Osteoblast (primary cell): ENCODE measurements at regions not wholly inside any gene's neighbourhood (a gene's known extent, or its start where the extent isn't known, plus 50 kb on each side); places are given as distances from the start of the nearest gene placed in this dataset.

ENCODE experiments used
- DNase-seq: peaks from one replicate; pipeline ENCODE4 v3.0.0; 2011; ENCODE audit warnings: low spot score, mixed read lengths; ENCODE audit not compliant: insufficient read length; ENCODE audit errors: missing footprints
- H2AFZ ChIP-seq: 2 replicates; pipeline ENCODE4 v1.6.0; 2011; ENCODE audit warnings: mild to moderate bottlenecking, low read length
- H3K27ac ChIP-seq: 2 replicates; pipeline ENCODE4 v1.5.1; 2011; ENCODE audit warnings: mild to moderate bottlenecking, low read depth, low read length, moderate library complexity
- H3K27me3 ChIP-seq: 2 replicates; pipeline ENCODE4 v1.6.0; 2012; ENCODE audit warnings: mild to moderate bottlenecking, control low read depth, inconsistent platforms, low read length, moderate library complexity; ENCODE audit not compliant: insufficient read depth
- H3K36me3 ChIP-seq: 2 replicates; pipeline ENCODE4 v1.5.1; 2011; ENCODE audit warnings: mild to moderate bottlenecking, low read length, control low read depth, moderate library complexity; ENCODE audit not compliant: insufficient read depth
- H3K4me1 ChIP-seq: 2 replicates; pipeline ENCODE4 v1.5.1; 2011; ENCODE audit warnings: mild to moderate bottlenecking, low read length, control low read depth, moderate library complexity; ENCODE audit not compliant: insufficient read depth
- H3K4me2 ChIP-seq: 2 replicates; pipeline ENCODE4 v1.6.0; 2011; ENCODE audit warnings: mild to moderate bottlenecking, low read length; ENCODE audit not compliant: insufficient read depth
- H3K4me3 ChIP-seq: fragments of 200-600 bp; sonication (generic); 3 replicates; pipeline ENCODE4 v1.5.1; 2012; ENCODE audit warnings: mild to moderate bottlenecking, low read length, inconsistent platforms; ENCODE audit not compliant: insufficient read depth
- H3K79me2 ChIP-seq: 2 replicates; pipeline ENCODE4 v1.6.0; 2012; ENCODE audit warnings: mild to moderate bottlenecking, low read length, control low read depth, inconsistent platforms; ENCODE audit not compliant: insufficient read depth
- H3K9me3 ChIP-seq: 2 replicates; pipeline ENCODE4 v1.5.1; 2011; ENCODE audit warnings: low read depth, low read length, control low read depth
- H4K20me1 ChIP-seq: 2 replicates; pipeline ENCODE4 v1.6.0; 2012; ENCODE audit warnings: mild to moderate bottlenecking, low read length, control low read depth; ENCODE audit not compliant: insufficient read depth
- TF ChIP-seq, protein P1 (sequence below): IDR thresholded peaks from 2 replicates; pipeline ENCODE4 v1.5.1; 2011; ENCODE audit warnings: mild to moderate bottlenecking, low read depth, low read length, moderate library complexity; ENCODE audit errors: extremely low read depth

DNA sequence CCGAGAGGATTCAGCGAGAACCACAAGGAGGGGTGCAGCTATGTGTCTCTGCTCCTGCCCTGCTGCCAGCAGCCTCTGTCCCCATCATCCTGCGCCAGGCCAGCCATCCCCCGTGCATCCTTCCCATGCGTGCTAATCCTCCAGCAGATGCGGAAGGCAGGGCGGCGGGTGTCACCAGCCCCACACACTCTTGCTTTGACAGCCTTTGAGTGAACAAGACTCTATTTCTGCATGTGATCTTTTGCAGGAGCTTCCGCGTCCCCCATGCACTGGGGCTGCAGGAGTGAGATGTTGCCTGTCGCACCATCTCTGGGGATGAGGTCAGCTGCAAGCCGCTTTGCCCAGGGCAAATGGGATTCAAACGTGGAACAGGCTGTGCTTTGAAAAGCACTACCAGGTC, 58.0 kb upstream of the OLFM1 start:
- Histone ChIP-seq H2AFZ (no peak overlapping the region), H3K9me3 (no peaks in the 10 kb centered on the region), H3K4me1 (no peaks in the 10 kb centered on the region), H3K27me3 (no peaks in the 10 kb centered on the region), H3K36me3 (no peaks in the 10 kb centered on the region), H3K4me2 (no peak overlapping the region), H4K20me1 (no peaks in the 10 kb centered on the region), H3K4me3 (no peak overlapping the region), H3K79me2 (no peaks in the 10 kb centered on the region), H3K27ac (no peak overlapping the region)
- TF ChIP-seq, protein P1, sequence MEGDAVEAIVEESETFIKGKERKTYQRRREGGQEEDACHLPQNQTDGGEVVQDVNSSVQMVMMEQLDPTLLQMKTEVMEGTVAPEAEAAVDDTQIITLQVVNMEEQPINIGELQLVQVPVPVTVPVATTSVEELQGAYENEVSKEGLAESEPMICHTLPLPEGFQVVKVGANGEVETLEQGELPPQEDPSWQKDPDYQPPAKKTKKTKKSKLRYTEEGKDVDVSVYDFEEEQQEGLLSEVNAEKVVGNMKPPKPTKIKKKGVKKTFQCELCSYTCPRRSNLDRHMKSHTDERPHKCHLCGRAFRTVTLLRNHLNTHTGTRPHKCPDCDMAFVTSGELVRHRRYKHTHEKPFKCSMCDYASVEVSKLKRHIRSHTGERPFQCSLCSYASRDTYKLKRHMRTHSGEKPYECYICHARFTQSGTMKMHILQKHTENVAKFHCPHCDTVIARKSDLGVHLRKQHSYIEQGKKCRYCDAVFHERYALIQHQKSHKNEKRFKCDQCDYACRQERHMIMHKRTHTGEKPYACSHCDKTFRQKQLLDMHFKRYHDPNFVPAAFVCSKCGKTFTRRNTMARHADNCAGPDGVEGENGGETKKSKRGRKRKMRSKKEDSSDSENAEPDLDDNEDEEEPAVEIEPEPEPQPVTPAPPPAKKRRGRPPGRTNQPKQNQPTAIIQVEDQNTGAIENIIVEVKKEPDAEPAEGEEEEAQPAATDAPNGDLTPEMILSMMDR, result no peak
- peak; percentile 26 for DNase-seq

DNA sequence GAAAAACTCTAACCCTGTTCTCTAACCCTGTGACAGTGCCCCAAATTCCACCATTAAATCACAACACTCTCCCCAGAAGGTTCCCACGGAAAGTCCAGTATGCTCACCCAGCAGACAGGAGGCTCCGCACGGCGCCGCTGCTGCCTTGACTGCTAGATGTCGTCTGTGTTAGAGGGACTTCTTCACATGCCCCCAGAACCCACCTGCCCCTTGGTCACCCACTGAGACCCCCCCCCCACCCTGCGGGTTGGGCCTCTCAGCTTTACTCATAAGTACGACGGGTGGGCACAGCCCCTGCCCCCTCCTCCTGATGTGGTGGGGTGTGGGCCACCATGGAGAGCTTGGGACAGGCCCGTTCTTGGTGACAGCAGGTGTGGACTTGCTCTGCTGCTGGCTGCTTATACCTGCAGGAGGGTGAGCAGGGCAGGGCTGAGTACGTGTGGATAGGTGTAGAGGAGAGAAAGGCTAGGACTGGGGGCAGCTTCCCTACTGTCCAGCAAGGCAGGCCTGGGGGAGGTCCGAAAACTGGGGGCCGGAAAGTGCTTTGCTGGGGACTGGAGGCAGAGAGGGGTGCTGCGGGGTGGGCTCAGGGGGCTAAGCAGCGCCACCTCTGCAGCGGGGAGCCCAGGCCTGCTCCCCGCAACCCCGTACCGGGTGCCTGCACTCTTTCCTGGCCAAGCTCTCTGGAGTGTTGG, 57.5 kb upstream of the OLFM1 start:
- Histone ChIP-seq H3K36me3 (no peaks in the 10 kb centered on the region), H3K4me1 (no peaks in the 10 kb centered on the region), H4K20me1 (no peaks in the 10 kb centered on the region), H2AFZ (no peak overlapping the region), H3K27me3 (no peaks in the 10 kb centered on the region), H3K4me3 (no peak overlapping the region), H3K4me2 (no peak overlapping the region), H3K27ac (no peak overlapping the region), H3K79me2 (no peaks in the 10 kb centered on the region), H3K9me3 (no peaks in the 10 kb centered on the region)
- TF ChIP-seq, protein P1, result no peak
- DNase-seq, result peak; percentile 46

DNA sequence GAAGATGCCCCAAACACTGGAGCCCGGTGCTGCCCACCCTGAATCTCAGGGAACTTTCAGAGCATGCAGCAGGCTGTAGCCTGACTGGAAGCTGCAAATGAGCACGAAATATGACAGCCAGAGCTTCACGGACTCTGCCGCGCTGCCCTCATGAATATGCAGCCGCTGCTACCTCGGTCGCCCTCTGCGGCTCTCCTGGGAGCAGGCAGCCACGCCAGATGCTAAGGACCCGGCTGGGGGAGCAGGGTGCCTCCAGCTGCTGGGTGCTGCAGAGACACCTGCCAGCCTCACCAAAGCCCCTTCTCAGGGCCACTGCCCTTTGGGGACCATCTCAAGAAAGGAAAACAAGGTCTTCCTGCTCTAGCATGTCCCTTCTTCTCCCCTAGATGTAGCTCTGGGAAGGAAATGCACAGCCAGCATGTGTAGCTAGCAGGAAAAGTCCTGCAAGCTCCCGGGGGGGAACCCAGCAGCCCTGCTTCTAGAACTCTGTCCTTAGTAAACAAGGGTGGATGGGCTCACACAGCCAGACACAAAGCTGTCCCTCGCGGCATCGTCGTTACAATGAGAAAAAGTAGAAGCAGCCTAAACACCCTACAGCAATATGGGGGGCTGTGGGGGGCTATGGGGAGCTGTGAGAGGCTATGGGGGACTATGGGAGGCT, 56.8 kb upstream of the OLFM1 start:
- H2AFZ ChIP-seq, result no peak overlapping the region
- H3K4me3 ChIP-seq, result no peak overlapping the region
- no peaks in the 10 kb centered on the region for H3K27me3 ChIP-seq
- H3K9me3 ChIP-seq, result no peaks in the 10 kb centered on the region
- peak; percentile 27 for DNase-seq
- no peak overlapping the region for H3K4me2 ChIP-seq
- H3K36me3 ChIP-seq, result no peaks in the 10 kb centered on the region
- H3K79me2 ChIP-seq, result no peaks in the 10 kb centered on the region
- H3K27ac ChIP-seq, result no peak overlapping the region
- no peaks in the 10 kb centered on the region for H4K20me1 ChIP-seq
- no peaks in the 10 kb centered on the region for H3K4me1 ChIP-seq
- TF ChIP-seq, protein P1, result no peak

DNA sequence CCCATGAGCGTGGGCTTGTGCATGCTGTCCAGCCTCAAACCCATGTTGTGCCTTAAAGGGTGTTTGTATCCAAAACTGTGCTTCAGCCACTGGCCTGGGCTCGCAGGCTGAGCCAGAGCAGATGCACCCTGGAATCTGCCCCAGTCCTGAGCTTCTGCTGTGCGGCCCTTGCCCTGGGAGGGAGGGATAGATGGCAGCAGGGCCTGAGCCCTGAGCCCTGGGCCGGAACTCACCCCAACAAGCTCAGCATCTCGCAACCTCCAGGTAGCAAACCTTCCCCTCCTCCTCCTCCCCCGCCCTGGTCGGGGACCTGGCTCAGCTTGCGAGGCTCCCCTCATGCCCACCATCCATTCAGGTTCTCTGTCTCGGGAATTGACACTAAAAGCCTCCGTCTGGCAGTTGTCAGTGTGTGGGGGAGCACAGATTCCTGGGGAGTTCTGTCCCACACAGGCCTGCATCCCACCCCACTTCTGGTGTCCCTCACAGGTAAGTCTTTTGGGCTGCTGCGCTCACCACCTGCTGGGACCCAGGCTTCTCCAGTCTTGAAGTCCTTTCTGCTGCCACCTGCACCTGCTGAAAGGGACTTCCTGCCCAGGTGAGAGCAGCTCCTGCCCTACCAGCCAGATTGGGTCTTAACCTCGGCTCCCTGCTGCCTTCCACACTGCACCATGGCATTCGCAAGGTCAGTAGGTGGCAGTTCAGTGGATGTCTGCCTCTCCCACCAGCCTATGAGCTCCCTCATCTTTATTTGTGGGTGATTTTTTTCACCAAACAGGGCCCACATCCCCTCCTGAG, 55.2 kb upstream of the OLFM1 start:
- Histone ChIP-seq H3K9me3 (no peaks in the 10 kb centered on the region), H4K20me1 (no peaks in the 10 kb centered on the region), H3K4me2 (no peak overlapping the region), H3K79me2 (no peaks in the 10 kb centered on the region), H3K36me3 (no peaks in the 10 kb centered on the region), H3K27me3 (no peaks in the 10 kb centered on the region), H2AFZ (no peak overlapping the region), H3K4me1 (no peaks in the 10 kb centered on the region), H3K27ac (no peak overlapping the region), H3K4me3 (no peak overlapping the region)
- DNase-seq, result peak; percentile 10
- TF ChIP-seq, protein P1, result no peak
